ENCODE measurements at regions not wholly inside any gene's neighbourhood (a gene's known extent, or its start where the extent isn't known, plus 50 kb on each side); places are given as distances from the start of the nearest gene placed in this dataset.
"Not testable (repeated sequence)": the region's sequence is repeated elsewhere in the genome, so short reads cannot be mapped to it uniquely, and the experiment has no call there.

- TF ChIP-seq HDAC2 (IDR thresholded peaks at IDR 0.05); POLR2A (IDR thresholded peaks at IDR 0.05; ENCODE audit: low read depth, low read length); ZNF217 (IDR thresholded peaks at IDR 0.05); CHD4 (IDR thresholded peaks at IDR 0.05); CREB1 (IDR thresholded peaks at IDR 0.05; ENCODE audit: low read depth); CTCF (IDR thresholded peaks at IDR 0.05 in 2 of 3, conservative IDR thresholded peaks at IDR 0.05 in 1 of 3; ENCODE audit: control insufficient read depth in 2 of 3, extremely low read depth in 1 of 3, insufficient read depth in 1 of 3, low read depth in 3 of 3, low read length in 3 of 3): not testable (repeated sequence)
These were observed 325.4 kb downstream of the SPATA31A1 start for GRCh38 chr9:39680694-39681401.

All from GM12878 (cell line).